AG09309 (cell line): ENCODE measurements at regions not wholly inside any gene's neighbourhood (a gene's known extent, or its start where the extent isn't known, plus 50 kb on each side); places are given as distances from the start of the nearest gene placed in this dataset.

Experiments
- DNase-seq: peaks from one replicate; pipeline ENCODE4 v3.0.0-alpha.2; 2010; ENCODE audit warnings: low read depth
- H3K4me3 ChIP-seq: 2 replicates; pipeline ENCODE4 v1.5.1; 2011; ENCODE audit warnings: mild to moderate bottlenecking, low read depth, low read length, moderate library complexity; ENCODE audit not compliant: control insufficient read depth
- TF ChIP-seq, protein P1 (sequence below): IDR thresholded peaks from 2 replicates; pipeline ENCODE4 v1.5.1; 2011; ENCODE audit warnings: mild to moderate bottlenecking, low read depth, low read length, inconsistent platforms; ENCODE audit not compliant: insufficient read depth, control insufficient read depth; ENCODE audit errors: missing control alignments

DNA sequence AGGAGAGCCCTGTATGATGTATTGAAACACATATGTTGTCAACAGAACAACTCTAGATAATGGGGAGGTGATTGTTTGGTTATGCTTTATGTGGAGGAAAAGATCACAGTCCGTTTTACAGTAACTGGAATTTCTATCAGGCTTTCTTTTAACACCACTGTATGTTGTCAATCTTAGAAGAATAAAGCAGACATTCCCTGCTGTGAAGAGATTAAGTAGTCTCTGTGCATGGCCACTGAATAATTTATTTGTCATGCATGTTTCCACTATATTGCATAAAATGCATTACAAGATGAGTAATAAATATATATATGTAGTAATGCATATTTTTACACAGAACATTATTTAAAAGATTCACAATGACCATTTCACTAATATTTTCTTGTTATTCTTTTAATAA is 440.0 kb downstream of the ANKRD7 start:
- H3K4me3 ChIP-seq = no peak overlapping the region
- TF ChIP-seq, protein P1, sequence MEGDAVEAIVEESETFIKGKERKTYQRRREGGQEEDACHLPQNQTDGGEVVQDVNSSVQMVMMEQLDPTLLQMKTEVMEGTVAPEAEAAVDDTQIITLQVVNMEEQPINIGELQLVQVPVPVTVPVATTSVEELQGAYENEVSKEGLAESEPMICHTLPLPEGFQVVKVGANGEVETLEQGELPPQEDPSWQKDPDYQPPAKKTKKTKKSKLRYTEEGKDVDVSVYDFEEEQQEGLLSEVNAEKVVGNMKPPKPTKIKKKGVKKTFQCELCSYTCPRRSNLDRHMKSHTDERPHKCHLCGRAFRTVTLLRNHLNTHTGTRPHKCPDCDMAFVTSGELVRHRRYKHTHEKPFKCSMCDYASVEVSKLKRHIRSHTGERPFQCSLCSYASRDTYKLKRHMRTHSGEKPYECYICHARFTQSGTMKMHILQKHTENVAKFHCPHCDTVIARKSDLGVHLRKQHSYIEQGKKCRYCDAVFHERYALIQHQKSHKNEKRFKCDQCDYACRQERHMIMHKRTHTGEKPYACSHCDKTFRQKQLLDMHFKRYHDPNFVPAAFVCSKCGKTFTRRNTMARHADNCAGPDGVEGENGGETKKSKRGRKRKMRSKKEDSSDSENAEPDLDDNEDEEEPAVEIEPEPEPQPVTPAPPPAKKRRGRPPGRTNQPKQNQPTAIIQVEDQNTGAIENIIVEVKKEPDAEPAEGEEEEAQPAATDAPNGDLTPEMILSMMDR = no peak
- no peak for DNase-seq

DNA sequence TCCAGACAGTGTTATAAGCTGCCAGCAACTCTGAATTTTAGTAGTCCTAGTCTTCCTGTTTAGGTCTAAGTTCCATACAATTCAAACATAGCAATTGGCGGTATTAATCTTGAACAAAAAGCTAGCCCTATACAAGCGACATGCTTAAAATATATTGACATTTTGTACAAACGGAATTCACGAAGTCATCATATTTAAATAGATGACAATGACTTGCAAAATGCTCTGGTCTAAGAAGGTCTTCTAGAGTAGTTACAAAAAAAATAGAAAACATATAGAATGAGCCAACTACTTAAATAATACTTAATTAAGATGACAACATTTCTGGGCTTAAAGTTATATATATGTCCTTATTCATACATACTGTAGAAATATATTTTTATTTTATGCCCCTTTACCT is 446.6 kb downstream of the ANKRD7 start:
- TF ChIP-seq, protein P1 = no peak
- no peak for DNase-seq
- H3K4me3 ChIP-seq = no peak overlapping the region

DNA sequence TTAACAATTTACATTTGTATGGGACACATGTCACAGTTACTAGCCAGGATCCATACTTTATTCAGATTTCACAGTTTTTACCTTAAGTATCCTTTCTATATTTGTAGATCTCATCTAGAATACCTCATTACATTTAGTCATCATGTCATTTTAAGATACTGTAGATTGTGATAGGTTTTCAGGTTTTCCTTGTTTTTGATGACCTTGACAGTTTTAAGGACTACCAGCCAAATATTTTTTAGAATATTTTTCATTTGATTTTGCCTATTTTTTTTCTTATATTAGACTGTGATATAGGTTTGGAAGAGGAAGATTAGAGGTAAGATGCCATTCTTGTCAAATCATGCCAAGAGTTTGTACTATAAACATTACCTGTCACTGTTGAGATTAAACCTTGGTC is 460.3 kb downstream of the ANKRD7 start:
- TF ChIP-seq, protein P1 = no peak
- no peak overlapping the region for H3K4me3 ChIP-seq
- DNase-seq = no peak

DNA sequence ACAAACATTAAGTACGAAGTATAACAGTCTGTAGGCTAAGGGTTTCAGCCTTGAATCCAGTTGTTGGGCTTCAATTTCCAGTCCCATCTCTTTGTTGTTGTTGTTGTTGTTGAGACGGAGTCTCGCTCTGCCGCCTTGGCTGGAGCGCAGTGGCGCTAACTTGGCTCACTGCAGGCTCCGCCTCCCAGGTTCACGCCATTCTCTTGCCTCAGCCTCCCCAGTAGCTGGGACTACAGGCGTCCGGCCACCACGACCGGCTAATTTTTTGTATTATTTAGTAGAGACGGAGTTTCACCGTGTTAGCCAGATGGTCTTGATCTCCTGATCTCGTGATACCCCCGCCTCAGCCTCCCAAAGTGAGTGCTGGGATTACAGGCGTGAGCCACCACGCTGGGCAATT is 464.9 kb downstream of the ANKRD7 start:
- TF ChIP-seq, protein P1 = no peak
- H3K4me3 ChIP-seq = no peak overlapping the region
- no peak for DNase-seq

DNA sequence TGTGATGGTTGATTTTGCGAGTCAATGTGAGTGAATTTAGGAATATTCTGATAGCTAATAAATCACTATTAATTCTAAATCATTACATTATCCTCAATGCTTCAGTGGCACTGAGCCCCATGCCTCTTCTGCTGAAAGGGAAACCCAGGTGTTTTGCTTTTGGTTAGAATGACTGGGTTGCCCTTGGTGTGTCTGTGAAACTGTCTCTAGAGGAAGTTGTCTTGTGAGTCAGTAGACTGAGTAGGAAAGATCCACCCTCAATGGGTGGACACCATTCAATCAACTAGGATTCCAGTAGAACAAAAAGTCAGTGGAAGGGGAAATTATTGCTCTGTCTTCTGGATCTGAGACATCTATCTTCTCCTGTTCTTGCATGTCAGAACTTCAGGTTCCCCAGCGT is 472.4 kb downstream of the ANKRD7 start:
- TF ChIP-seq, protein P1 = no peak
- no peak overlapping the region for H3K4me3 ChIP-seq

DNA sequence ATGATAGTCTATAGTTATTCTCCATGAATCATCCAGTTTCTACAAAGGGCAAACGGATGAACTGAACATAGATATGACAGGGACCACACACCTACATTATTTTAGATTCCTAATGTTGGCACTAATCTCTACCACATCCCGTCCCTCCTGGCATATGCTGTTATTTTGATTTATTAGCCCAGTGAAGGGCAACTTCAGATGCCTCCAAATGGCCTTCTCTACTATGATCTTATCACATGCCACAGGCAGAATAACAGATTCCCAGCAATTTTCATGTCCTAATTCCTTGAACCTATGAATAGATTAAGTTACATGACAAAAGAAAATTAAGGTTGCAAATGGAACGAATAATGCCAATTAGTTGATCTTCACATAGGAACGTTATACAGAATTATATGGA is 474.7 kb downstream of the ANKRD7 start:
- no peak for DNase-seq
- no peak overlapping the region for H3K4me3 ChIP-seq
- TF ChIP-seq, protein P1 = no peak

More for the DNA sequence above, 472.4 kb downstream of the ANKRD7 start:
- no peak for DNase-seq

DNA sequence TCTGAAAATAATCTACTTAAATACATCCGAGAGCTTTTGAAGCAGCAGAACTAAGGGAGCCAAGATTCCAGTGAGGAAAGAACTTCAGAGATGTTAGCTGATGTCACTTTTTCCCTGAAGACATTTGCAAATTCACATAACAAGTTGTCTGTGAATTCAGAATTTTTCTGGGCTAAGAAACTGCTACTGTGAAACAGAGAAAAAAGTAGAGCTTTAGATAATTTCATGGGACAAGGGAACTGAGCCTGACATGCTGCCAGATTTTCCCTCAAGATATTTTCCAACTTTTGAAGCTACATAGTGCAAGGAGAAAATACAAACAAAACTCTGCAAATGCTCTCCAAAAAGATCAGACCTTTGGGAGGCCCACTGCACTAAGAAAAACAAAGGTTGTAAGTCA is 484.2 kb downstream of the ANKRD7 start:
- H3K4me3 ChIP-seq = no peak overlapping the region
- TF ChIP-seq, protein P1 = no peak
- DNase-seq = no peak
